GM12878 (cell line): ENCODE measurements at regions not wholly inside any gene's neighbourhood (a gene's known extent, or its start where the extent isn't known, plus 50 kb on each side); places are given as distances from the start of the nearest gene placed in this dataset.

Source experiments
- ATAC-seq: fragments of 200-7000 bp; cut with Tn5 transposase; 3 replicates; pipeline ENCODE4 v1.9.1; 2020; ENCODE audit warnings: mild to moderate bottlenecking, moderate library complexity
- BruUV-seq: library from RNA; stranded (reverse); fragments of 400-500 nt; replicated peaks from 2 replicates; lab custom pipeline; 2021; lab: Mats Ljungman, UMichigan
- CTCF ChIA-PET: fragments of 300-600 bp; sonication (Branson Sonifier 250); formaldehyde crosslinking; extraction: SDS; loops from one replicate; lab custom pipeline; 2021; ENCODE audit warnings: inconsistent platforms; lab: Yijun Ruan, JAX
- POLR2A ChIA-PET: fragments of 350-600 bp; formaldehyde crosslinking; extraction: SDS; loops from one replicate; lab custom pipeline; 2021; ENCODE audit warnings: inconsistent platforms; lab: Charles Lee
- RAD21 ChIA-PET: fragments of 300-600 bp; sonication (Branson Sonifier 250); formaldehyde crosslinking; loops from one replicate; lab custom pipeline; 2023; ENCODE audit warnings: antibody characterized with exemption; ENCODE audit not compliant: unreplicated experiment; lab: Charles Lee
- SMC1A ChIA-PET: fragments of 300-600 bp; sonication (Branson Sonifier 250); formaldehyde crosslinking; loops from one replicate; lab custom pipeline; 2023; ENCODE audit not compliant: unreplicated experiment, uncharacterized antibody; lab: Charles Lee
- DNase-seq: peaks from one replicate; pipeline ENCODE4 v3.0.0-alpha.2; 2011; ENCODE audit warnings: low read depth, low spot score
- FAIRE-seq: peaks from 3 replicates; lab custom pipeline; 2011; peaks lifted over from hg19 to GRCh38; lab: Jason Lieb, UNC
- H2AFZ ChIP-seq: 2 replicates; pipeline ENCODE4 v1.6.0; 2011; ENCODE audit warnings: low read depth, low read length, control low read depth; ENCODE audit not compliant: control insufficient read depth
- H3K27ac ChIP-seq: 2 replicates; pipeline ENCODE4 v1.5.1; 2011; ENCODE audit warnings: control low read depth; ENCODE audit not compliant: control insufficient read depth, insufficient read depth
- H3K27me3 ChIP-seq, 2 experiments: replicated peaks in 1 of 2; 2 replicates each; pipeline versions ENCODE4 v1.6.0 to v1.6.1; 2011; ENCODE audit warnings: low read length in 1 of 2; ENCODE audit not compliant: control insufficient read depth in 2 of 2, insufficient read depth in 2 of 2
- H3K36me3 ChIP-seq, 2 experiments: 2 replicates each; pipeline ENCODE4 v1.5.1; 2011; ENCODE audit warnings: low read length in 1 of 2; ENCODE audit not compliant: control insufficient read depth in 2 of 2, insufficient read depth in 2 of 2
- H3K4me1 ChIP-seq: 2 replicates; pipeline ENCODE4 v1.6.1; 2011; ENCODE audit warnings: mild to moderate bottlenecking, low read length, moderate library complexity, mixed read lengths; ENCODE audit not compliant: control insufficient read depth, insufficient read depth
- H3K4me2 ChIP-seq: 2 replicates; pipeline ENCODE4 v1.6.0; 2011; ENCODE audit warnings: control low read depth; ENCODE audit not compliant: control insufficient read depth, insufficient read depth
- H3K4me3 ChIP-seq: fragments of 200-600 bp; sonication (generic); 2 replicates; pipeline ENCODE4 v1.5.1; 2016
- H3K79me2 ChIP-seq: 2 replicates; pipeline ENCODE4 v1.6.0; 2011; ENCODE audit warnings: low read length; ENCODE audit not compliant: control insufficient read depth, insufficient read depth
- H3K9ac ChIP-seq: 2 replicates; pipeline ENCODE4 v1.8.0; 2011; ENCODE audit warnings: low read length, control low read depth, mixed read lengths; ENCODE audit not compliant: control insufficient read depth, insufficient read depth
- H3K9me3 ChIP-seq: replicated peaks from 3 replicates; pipeline ENCODE4 v1.5.1; 2011; ENCODE audit warnings: mild to moderate bottlenecking, low read length; ENCODE audit not compliant: control insufficient read depth, insufficient read depth
- H4K20me1 ChIP-seq: 2 replicates; pipeline ENCODE4 v1.6.0; 2011; ENCODE audit not compliant: control insufficient read depth, insufficient read depth
- BACH1 ChIP-seq: fragments of 450-650 bp; IDR thresholded peaks from 2 replicates; pipeline ENCODE4 v1.6.1; 2017; ENCODE audit warnings: mild to moderate bottlenecking, borderline replicate concordance
- CBFB ChIP-seq: IDR thresholded peaks from 2 replicates; pipeline ENCODE4 v1.6.1; 2016; ENCODE audit warnings: antibody characterized with exemption, low read depth
- CHD1 ChIP-seq: IDR thresholded peaks from 2 replicates; pipeline ENCODE4 v1.6.1; 2012; ENCODE audit warnings: low read depth, low read length, improper control_type of control experiment
- CHD2 ChIP-seq: IDR thresholded peaks from 2 replicates; pipeline ENCODE4 v1.6.1; 2011; ENCODE audit warnings: low read depth, low read length, improper control_type of control experiment, borderline replicate concordance
- GATAD2B ChIP-seq: fragments of 450-650 bp; conservative IDR thresholded peaks from 2 replicates; pipeline ENCODE4 v1.6.1; 2017; ENCODE audit warnings: low read depth, mild to moderate bottlenecking, moderate library complexity
- JUND ChIP-seq: IDR thresholded peaks from 2 replicates; pipeline ENCODE4 v1.6.1; 2012; ENCODE audit warnings: low read depth, mild to moderate bottlenecking, low read length, improper control_type of control experiment, moderate library complexity
- SP1 ChIP-seq: IDR thresholded peaks from one replicate; pipeline ENCODE4 v1.6.1; 2011; ENCODE audit warnings: low read depth, low read length
- ZSCAN29 ChIP-seq: fragments of 450-650 bp; IDR thresholded peaks from 2 replicates; pipeline ENCODE4 v1.6.1; 2017; ENCODE audit warnings: mild to moderate bottlenecking, moderate library complexity
- WGBS: methylation state at CpG from one replicate; pipeline ENCODE4 v1.1.6; 2016; ENCODE audit warnings: low lambda C conversion rate; ENCODE audit not compliant: insufficient replicate concordance, insufficient coverage; ENCODE audit errors: missing lambda C conversion rate; 5-methylcytosine and 5-hydroxymethylcytosine counted together
- in situ Hi-C: fragments of 300-500 bp; cut with MboI; formaldehyde crosslinking; loops from 9 replicates; pipeline ENCODE4 v1.14.3; 2018; ENCODE audit warnings: mixed read lengths
- intact Hi-C: fragments of 100-400 bp; cut with micrococcal nuclease; formaldehyde crosslinking; loops from one replicate; pipeline ENCODE4 v1.14.2; 2022; ENCODE audit not compliant: unreplicated experiment

- TF ChIP-seq CBFB: no peak
- TF ChIP-seq CHD2: no peak
- no peak for TF ChIP-seq SP1
- TF ChIP-seq GATAD2B: no peak
- no peak for TF ChIP-seq BACH1
- TF ChIP-seq JUND: no peak
- no peak for TF ChIP-seq ZSCAN29
- TF ChIP-seq CHD1: no peak
- ChIA-PET POLR2A (no interaction called here), CTCF (no interaction called here), SMC1A (no interaction called here), RAD21 (no interaction called here)
- intact Hi-C loops: no loop called here
- in situ Hi-C loops: no loop called here
- FAIRE-seq (no peak), DNase-seq (no peak), ATAC-seq (no peak)
- H2AFZ ChIP-seq: no peak overlapping the region
- H4K20me1 ChIP-seq: no peaks in the 10 kb centered on the region; the same call in 1 of the 2 replicates
- no peak overlapping the region for H3K4me3 ChIP-seq
- H3K4me2 ChIP-seq: no peak overlapping the region
- H3K9me3 ChIP-seq: no peaks in the 10 kb centered on the region
- no peaks in the 10 kb centered on the region; a peak in 1 of 4 replicates for H3K27me3 ChIP-seq
- no peak overlapping the region for H3K9ac ChIP-seq
- no peaks in the 10 kb centered on the region for H3K36me3 ChIP-seq
- BruUV-seq: no TSS peak
- WGBS: 15% methylated on average over 19 of the region's 19 CpGs
- H3K27ac ChIP-seq: no peak overlapping the region
- no peaks in the 10 kb centered on the region for H3K4me1 ChIP-seq
- H3K79me2 ChIP-seq: no peaks in the 10 kb centered on the region
Observed at GRCh38 chr11:134527382-134528243, 115.6 kb upstream of the B3GAT1 start.
